HepG2 (cell line): ENCODE measurements at regions not wholly inside any gene's neighbourhood (a gene's known extent, or its start where the extent isn't known, plus 50 kb on each side); places are given as distances from the start of the nearest gene placed in this dataset.

Experiments used
- CREB1 ChIP-seq, 2 experiments: fragments of 450-650 bp in 1 of 2; IDR thresholded peaks; 2 replicates each; pipeline ENCODE4 v1.6.1; 2016 to 2017; ENCODE audit warnings: control low read depth in 1 of 2, mild to moderate bottlenecking in 1 of 2, missing compliant biosample characterization in 1 of 2, missing genetic modification characterization in 1 of 2
- JUND ChIP-seq: sonication (generic); formaldehyde crosslinking; IDR thresholded peaks from 2 replicates; pipeline ENCODE4 v1.8.0; 2022; ENCODE audit warnings: mild to moderate bottlenecking, missing genetic modification reagents
- NR1H2 ChIP-seq: sonication (generic); formaldehyde crosslinking; IDR thresholded peaks from 2 replicates; pipeline ENCODE4 v1.8.1; 2022; ENCODE audit warnings: low read depth, missing genetic modification reagents, borderline replicate concordance
- ZMYM2 ChIP-seq: sonication (generic); formaldehyde crosslinking; IDR thresholded peaks from 2 replicates; pipeline ENCODE4 v1.8.0; 2022; ENCODE audit warnings: mild to moderate bottlenecking, missing genetic modification reagents

DNA sequence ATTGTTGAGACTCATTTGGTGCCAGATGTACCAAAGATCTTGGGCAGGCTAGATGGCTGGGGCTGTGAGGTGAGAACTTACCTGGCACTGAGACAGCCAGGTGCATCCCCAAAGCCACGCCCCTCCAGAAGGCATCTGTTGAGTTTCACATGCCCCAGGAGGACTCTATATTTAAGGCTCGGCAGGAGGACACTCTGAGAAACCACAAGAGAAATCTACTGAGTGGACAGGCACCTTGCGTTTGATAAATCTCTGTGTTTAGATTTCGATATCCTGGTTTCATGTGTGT, 197.9 kb upstream of the ZNF536 start:
- TF ChIP-seq NR1H2 (CRISPR knock-in tag) = no peak
- no peak for TF ChIP-seq CREB1 (IDR thresholded peaks at IDR 0.05)
- TF ChIP-seq CREB1 (CRISPR knock-in tag; IDR thresholded peaks at IDR 0.05) = no peak
- TF ChIP-seq ZMYM2 (CRISPR knock-in tag) = no peak
- TF ChIP-seq JUND (CRISPR knock-in tag) = no peak
